CD4-positive, alpha-beta T cell treated with Interleukin-1 beta for 1 hour (primary cell): ENCODE measurements at regions not wholly inside any gene's neighbourhood (a gene's known extent, or its start where the extent isn't known, plus 50 kb on each side); places are given as distances from the start of the nearest gene placed in this dataset.
A peak's percentile ranks its signal among the peaks of the same experiment; 100 is the strongest.
"Not testable (repeated sequence)": the region's sequence is repeated elsewhere in the genome, so short reads cannot be mapped to it uniquely, and the experiment has no call there.

Source experiments
- DNase-seq, 2 donors: peaks; one replicate each; pipeline ENCODE4 v3.0.0-alpha.2; 2020 to 2022

- no peak for DNase-seq
Measured at GRCh38 chr12:124474709-124475108, 92.7 kb downstream of the NCOR2 start.

- no peak for DNase-seq
Measured at GRCh38 chr12:124472690-124473279, 94.6 kb downstream of the NCOR2 start.

GRCh38 chr12:124471828-124472227, 95.6 kb downstream of the NCOR2 start:
- no peak for DNase-seq

DNA sequence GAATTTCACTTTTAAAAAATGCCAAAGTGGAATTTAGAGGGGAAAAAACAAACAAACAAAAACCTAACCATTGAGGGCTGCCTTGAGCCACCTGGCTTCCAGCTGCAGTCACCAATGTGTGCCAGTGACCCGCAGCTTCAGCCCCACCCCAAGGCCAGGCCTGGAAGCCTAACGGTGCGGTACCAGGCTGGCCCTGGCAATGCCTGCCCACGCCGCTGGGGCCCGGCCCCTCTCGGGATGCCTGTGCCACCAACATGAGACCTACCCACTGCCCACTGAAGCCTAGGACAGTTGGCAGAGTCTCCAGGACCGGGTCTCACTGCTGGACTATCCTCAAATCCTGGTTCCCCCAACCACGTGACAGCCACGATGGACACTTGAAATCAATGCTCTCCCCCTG, 96.6 kb downstream of the NCOR2 start:
- DNase-seq, result no peak

- no peak for DNase-seq
Measured at GRCh38 chr12:124470139-124470538, 97.3 kb downstream of the NCOR2 start.

DNA sequence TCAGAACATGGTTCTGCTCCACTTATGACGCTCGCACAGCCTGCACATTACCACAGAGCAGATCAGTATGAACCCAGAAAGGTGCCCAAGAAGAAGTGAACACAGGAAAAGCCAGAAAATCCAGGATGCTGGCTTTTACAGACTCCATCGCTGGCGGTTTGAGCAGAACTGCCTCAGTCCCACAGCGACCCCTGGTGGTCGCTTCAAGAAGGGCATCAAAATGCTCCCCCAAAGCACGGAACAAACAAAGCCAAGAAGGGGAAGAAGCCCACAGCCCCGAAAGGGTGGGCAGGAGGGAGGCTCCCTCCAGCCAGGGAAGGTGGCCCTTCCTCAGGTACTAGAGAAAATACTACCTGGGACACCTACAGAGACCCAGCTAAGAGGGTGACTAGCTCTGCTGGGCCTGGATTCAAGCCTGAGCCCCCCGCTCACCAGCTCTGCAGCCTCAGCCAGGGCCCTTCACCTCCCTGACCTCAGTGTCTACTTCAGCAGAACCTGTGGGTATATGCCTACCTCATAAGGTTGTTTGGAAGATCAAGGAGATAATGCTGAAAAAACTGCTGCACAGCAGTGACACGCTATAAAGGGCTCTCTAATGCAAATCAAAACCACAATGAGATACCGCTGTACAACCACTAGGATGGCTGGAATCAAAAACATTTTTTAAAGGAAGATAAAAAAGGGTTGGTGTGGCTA, 98.1 kb downstream of the NCOR2 start:
- peak in 1 of 2 donors; percentile 45 for DNase-seq

DNA sequence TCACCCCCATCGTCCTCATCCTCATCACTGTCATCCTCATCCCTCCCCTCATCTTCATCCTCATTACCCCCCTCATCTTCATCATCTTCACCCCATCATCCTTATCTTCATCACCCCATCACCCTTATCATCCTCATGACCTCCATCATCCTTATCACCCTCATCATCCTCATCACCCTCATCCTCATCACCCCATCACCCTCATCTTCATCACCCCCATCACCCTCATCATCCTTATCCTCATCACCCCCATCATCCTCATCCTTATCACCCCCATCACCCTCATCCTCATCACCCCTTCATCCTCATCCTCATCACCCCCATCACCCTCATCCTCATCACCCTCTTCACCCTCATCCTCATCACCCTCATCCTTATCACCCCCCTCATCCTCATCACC, 99.9 kb downstream of the NCOR2 start:
- DNase-seq, result not testable (repeated sequence)

GRCh38 chr12:124466216-124467128, 100.9 kb downstream of the NCOR2 start:
- DNase-seq, result peak; percentile 91 to 94

DNA sequence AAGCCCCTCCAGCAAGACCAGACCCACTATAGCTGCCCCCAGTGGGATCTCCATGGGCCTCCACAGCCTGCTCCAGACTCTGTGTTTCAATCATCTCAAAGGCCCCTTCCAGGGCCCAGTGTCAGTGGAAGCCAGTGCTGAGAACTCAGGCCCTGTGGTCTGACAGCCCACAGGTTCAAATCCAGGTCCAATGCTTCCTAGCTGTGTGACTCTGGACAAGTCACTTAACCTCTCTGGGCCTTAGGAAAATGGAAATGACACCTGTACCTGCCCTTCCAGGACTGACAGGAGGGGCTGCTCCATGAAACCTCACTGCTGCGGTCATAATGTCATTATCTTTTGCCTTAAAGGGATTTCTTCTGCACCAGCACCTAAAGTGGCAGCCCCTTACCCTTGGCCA, 101.9 kb downstream of the NCOR2 start:
- DNase-seq, result no peak

GRCh38 chr12:124464830-124465229, 102.6 kb downstream of the NCOR2 start:
- DNase-seq, result no peak

DNA sequence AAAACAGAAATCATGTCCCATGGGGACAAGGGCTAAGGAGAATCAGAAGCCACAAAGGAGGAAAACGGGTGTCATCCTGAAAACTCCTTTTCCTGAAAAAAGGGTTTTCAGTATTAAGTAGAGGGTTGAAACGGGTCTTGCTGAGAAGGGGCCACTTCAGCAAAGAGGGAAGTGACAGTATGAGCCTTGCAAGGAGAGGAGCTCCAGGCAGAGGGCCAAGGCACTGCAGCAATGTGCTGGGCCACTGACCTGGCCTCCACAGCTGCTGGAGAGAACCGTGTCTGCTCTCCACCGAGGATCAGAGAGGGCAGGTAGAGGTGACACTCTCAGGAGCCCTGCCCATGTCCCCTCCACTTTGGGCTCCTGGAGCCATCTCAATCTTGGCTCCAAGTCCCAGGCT, 103.3 kb downstream of the NCOR2 start:
- DNase-seq, result no peak

DNA sequence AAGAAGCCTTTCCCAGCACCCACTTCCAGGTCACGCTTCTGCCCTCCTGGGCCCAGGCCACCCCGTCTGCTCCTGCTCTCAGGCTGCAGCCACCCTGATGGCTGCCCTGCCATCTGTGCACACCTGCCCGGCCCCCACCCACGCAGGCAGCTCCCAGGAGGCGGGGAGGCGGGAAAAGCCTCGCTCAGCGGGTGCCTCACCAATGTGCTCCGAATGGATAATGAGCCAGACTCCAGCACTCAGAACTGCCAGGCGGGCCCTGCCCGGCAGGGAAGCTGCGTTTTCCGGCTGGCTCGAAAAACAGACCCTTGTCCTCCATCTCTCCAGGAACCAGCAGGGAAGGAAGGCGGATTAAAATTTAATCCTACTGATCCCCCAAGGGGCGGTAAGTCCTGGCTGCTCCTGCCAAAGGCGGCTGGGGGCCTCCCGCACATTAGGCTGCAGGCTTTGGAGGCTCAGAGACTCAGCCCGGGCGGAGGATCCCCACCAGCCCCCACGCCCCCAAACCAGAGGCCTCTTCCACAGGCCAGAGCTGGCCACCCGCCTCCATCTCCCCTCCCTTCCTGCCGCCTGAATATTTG, 104.0 kb downstream of the NCOR2 start:
- no peak for DNase-seq

- no peak for DNase-seq
Measured at GRCh38 chr12:124462750-124463149, 104.7 kb downstream of the NCOR2 start.

DNA sequence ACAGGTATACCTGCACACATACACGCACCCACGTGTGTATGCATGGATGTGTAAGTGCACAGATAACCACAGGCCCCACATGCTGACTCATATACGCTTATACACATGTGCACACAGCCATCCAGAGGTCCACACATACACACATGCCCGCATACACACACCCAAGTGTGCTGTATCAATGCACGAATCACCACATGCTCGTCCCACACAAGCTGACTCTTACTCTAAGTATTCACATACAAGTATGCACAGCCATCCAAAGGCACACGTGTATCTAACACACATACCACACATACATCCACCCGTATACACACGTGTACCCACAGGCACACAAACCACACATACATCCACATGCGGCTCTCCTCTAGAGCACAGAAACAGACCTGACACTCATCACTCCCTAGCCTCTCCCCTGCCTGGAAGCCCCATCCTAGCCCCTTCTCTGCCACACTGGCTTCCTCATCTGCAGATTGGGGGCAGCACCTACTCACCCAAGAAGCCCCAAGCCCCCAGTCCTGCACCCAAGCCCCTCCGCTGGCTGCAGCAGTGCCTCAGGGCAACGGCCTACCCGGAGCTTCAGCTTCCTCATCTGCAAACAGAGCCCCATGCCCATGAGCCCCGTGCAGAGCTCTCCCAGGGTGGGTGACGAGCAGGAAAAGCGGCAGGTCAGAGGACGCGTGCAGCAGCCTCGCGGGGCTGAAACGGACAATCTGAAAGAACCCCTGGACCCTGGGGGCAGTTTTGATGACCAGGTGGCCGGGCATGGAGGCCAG, 105.4 kb downstream of the NCOR2 start:
- no peak for DNase-seq

DNA sequence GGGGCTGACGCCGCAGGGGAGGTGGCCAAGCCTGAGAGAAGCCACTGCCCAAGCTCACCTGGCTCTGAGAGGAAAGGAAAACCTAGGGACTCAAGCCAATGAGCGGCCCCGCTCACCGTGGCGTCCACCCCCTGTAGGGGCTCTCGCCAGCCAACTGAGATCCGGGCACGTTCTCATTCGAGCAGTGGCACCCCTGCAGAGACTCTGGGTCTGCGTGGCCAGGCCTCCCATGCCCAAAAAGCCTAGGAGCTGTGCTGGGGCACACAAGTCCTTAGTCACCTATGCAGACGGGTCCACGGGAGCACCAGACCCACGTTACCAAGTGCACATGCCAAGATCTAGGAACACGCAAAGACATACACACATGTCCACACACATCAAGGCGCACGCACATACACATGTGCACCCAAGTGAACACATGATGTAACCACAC, 106.2 kb downstream of the NCOR2 start:
- DNase-seq, result no peak

DNA sequence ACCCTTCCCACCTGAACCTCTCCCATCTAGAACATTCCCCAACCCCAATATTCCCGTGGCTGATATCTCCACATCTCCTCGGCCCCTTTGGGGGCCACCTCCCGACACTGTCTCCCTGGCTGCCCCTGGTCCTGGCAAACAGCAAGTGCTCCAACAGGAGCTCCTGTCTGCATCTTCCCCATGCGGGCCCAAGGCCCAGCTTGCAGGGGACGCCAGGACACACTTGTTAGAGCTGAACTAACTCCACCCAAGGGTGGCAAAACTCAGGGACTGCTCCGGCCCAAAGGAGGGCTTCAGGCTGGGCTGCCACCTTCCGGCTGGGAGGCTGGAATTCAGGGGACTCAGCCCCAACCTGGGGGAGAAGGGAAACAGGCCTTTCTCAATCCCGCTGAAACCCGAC, 106.6 kb downstream of the NCOR2 start:
- no peak for DNase-seq

- DNase-seq, result no peak
Measured at GRCh38 chr12:124459852-124460645, 107.4 kb downstream of the NCOR2 start.

DNA sequence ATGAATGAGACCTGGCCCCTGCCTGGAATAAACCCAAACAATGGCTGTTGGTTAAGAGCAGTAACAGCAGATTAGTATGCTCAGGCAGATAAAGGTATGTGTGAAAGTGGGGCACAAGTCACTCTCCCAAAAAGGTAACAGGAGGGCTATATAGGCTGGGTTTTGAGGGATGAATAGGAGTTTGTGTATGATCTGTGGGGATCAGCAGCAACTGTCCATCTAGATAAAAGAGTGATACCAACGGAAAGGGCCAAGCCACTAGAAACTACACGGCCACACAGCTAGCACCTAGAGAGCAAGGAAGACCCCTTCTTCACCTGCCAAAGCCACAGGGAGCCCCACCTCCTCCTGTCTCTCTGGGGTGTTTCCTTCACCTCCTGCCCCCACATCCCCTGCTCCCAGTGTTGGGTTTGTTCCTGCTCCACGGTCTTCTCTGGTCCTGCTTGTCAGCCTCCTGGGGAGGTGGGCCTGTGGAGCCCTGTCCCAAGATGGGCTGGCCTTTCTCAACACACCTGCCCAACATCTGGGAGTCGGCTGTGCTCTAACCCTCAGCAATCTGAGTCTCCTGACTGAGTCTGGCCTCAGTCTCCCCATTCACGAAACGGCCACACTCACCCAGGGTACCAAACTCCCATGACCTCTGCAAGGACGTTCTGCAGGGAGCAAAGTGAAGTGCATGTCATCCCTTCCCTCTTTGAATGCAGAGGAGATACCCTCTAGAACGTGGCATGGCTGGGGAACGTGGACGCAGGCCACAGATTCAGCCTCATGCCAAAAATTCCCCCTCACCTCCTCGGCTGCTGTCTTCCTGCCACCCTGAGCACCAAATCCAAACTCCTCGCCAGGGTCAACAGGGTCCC, 108.2 kb downstream of the NCOR2 start:
- no peak for DNase-seq

- no peak for DNase-seq
Measured at GRCh38 chr12:124458220-124458991, 109.0 kb downstream of the NCOR2 start.
